SU-DHL-6 (cell line): ENCODE measurements at regions not wholly inside any gene's neighbourhood (a gene's known extent, or its start where the extent isn't known, plus 50 kb on each side); places are given as distances from the start of the nearest gene placed in this dataset.

Source experiments
- H2AFZ ChIP-seq: fragments of 200-600 bp; sonication (generic); 2 replicates; pipeline ENCODE4 v1.6.1; 2014; ENCODE audit warnings: low read depth, mild to moderate bottlenecking, moderate library complexity, mixed read lengths, antibody characterized with exemption, low read length; ENCODE audit not compliant: severe bottlenecking
- H3F3A ChIP-seq: fragments of 200-600 bp; shearing (Covaris generic); 2 replicates; pipeline ENCODE4 v1.6.0; 2016; ENCODE audit warnings: antibody characterized with exemption, mild to moderate bottlenecking; ENCODE audit not compliant: insufficient read depth
- H3K27ac ChIP-seq: fragments of 200-600 bp; sonication (generic); 2 replicates; pipeline ENCODE4 v1.5.1; 2016; ENCODE audit warnings: low read depth, mild to moderate bottlenecking, low read length, moderate library complexity, mixed read lengths
- H3K27me3 ChIP-seq: fragments of 200-600 bp; sonication (generic), shearing (Covaris generic); 2 replicates; pipeline ENCODE4 v1.6.0; 2014; ENCODE audit warnings: mild to moderate bottlenecking, low read length
- H3K36me3 ChIP-seq: fragments of 200-600 bp; sonication (generic); 2 replicates; pipeline ENCODE4 v1.6.1; 2014; ENCODE audit warnings: mild to moderate bottlenecking, low read length, mixed read lengths
- H3K4me2 ChIP-seq: fragments of 300-600, 200-600 bp; shearing (Covaris generic), sonication (generic); 2 replicates; pipeline ENCODE4 v1.6.0; 2014; ENCODE audit warnings: low read length, low read depth, mild to moderate bottlenecking; ENCODE audit not compliant: poor library complexity, severe bottlenecking
- H3K4me3 ChIP-seq: fragments of 200-600 bp; sonication (generic); 2 replicates; pipeline ENCODE4 v1.5.1; 2014; ENCODE audit warnings: antibody characterized with exemption, low read length, mild to moderate bottlenecking, mixed read lengths; ENCODE audit not compliant: insufficient read depth, poor library complexity, severe bottlenecking
- H3K79me2 ChIP-seq: fragments of 200-600 bp; sonication (generic); 2 replicates; pipeline ENCODE4 v1.6.1; 2014; ENCODE audit warnings: mild to moderate bottlenecking, low read length, moderate library complexity; ENCODE audit not compliant: insufficient read depth
- H3K9ac ChIP-seq: fragments of 200-600 bp; sonication (generic); 2 replicates; pipeline ENCODE4 v1.7.0; 2014; ENCODE audit warnings: mild to moderate bottlenecking, low read length
- H3K9me2 ChIP-seq: fragments of 200-600 bp; sonication (generic); replicated peaks from 2 replicates; pipeline ENCODE4 v1.6.1; 2014; ENCODE audit warnings: low read length; ENCODE audit not compliant: insufficient read depth
- H3K9me3 ChIP-seq: fragments of 200-600 bp; sonication (generic); 2 replicates; pipeline ENCODE4 v1.6.1; 2014; ENCODE audit warnings: low read length, mixed read lengths; ENCODE audit not compliant: insufficient read depth
- H4K20me1 ChIP-seq: fragments of 200-600 bp; sonication (generic); 2 replicates; pipeline ENCODE4 v1.6.1; 2014; ENCODE audit warnings: low read depth, mild to moderate bottlenecking, antibody characterized with exemption, low read length, moderate library complexity, mixed read lengths
- CTCF ChIP-seq: fragments of 200-600 bp; sonication (generic); IDR thresholded peaks from one replicate; pipeline ENCODE4 v1.5.1; 2017; ENCODE audit warnings: antibody characterized with exemption, mild to moderate bottlenecking, low read length, moderate library complexity; ENCODE audit not compliant: insufficient read depth, poor library complexity, severe bottlenecking
- EZH2phosphoT487 ChIP-seq: fragments of 200-600 bp; sonication (generic), shearing (Covaris generic); conservative IDR thresholded peaks from 2 replicates; pipeline ENCODE4 v1.6.1; 2018; ENCODE audit warnings: mild to moderate bottlenecking, antibody characterized with exemption, low read length, moderate library complexity, mixed read lengths

DNA sequence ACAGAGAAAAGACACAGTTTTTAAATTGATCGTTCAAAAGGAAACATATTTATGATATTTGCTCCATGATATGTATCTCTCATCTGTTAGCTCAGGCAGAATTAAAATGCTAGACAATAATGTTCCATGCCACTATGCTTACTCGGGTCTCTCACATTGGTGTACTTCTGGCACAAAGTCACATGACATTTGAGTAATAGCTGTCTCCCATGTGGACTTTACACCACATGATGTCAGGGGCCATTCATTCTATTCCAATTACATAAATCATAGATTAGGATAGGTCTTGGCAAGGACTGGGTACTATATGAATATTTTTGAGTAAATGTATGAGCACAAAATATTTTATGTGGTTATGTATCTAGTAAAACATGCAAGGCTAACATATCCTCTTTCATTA, 648.4 kb downstream of the PLA2G4A start:
- Histone ChIP-seq H3K9me3 (no peaks in the 10 kb centered on the region), H3K27ac (no peak overlapping the region), H4K20me1 (no peaks in the 10 kb centered on the region), H3K9ac (no peak overlapping the region), H3K4me2 (no peak overlapping the region), H2AFZ (no peak overlapping the region), H3K4me3 (no peak overlapping the region), H3K27me3 (no peaks in the 10 kb centered on the region), H3F3A (no peaks in the 10 kb centered on the region), H3K9me2 (no peaks in the 10 kb centered on the region), H3K79me2 (no peaks in the 10 kb centered on the region), H3K36me3 (no peaks in the 10 kb centered on the region)
- no peak for TF ChIP-seq EZH2phosphoT487
- TF ChIP-seq CTCF = no peak

- Histone ChIP-seq H3F3A (no peaks in the 10 kb centered on the region), H3K79me2 (no peaks in the 10 kb centered on the region), H3K9ac (no peak overlapping the region), H3K4me3 (no peak overlapping the region), H4K20me1 (no peaks in the 10 kb centered on the region), H3K9me2 (no peaks in the 10 kb centered on the region), H3K9me3 (no peaks in the 10 kb centered on the region), H3K36me3 (no peaks in the 10 kb centered on the region), H3K27me3 (no peaks in the 10 kb centered on the region), H3K4me2 (no peak overlapping the region), H3K27ac (no peak overlapping the region), H2AFZ (no peak overlapping the region)
- TF ChIP-seq CTCF = no peak
- TF ChIP-seq EZH2phosphoT487 = no peak
Observed at GRCh38 chr1:187477535-187477934, 648.8 kb downstream of the PLA2G4A start.

GRCh38 chr1:187481581-187482148, 652.9 kb downstream of the PLA2G4A start:
- no peaks in the 10 kb centered on the region for H3F3A ChIP-seq
- no peak overlapping the region for H3K27ac ChIP-seq
- H3K9me3 ChIP-seq = no peaks in the 10 kb centered on the region
- H3K4me2 ChIP-seq = no peak overlapping the region
- TF ChIP-seq EZH2phosphoT487 (no peak), CTCF (no peak)
- H3K79me2 ChIP-seq = no peaks in the 10 kb centered on the region
- no peaks in the 10 kb centered on the region for H3K9me2 ChIP-seq
- no peak overlapping the region for H2AFZ ChIP-seq
- no peaks in the 10 kb centered on the region for H3K36me3 ChIP-seq
- no peaks in the 10 kb centered on the region for H4K20me1 ChIP-seq
- no peaks in the 10 kb centered on the region for H3K27me3 ChIP-seq
- H3K4me3 ChIP-seq = no peak overlapping the region
- no peak overlapping the region for H3K9ac ChIP-seq
